Colonic mucosa (tissue), 4 donors: ENCODE measurements at regions not wholly inside any gene's neighbourhood (a gene's known extent, or its start where the extent isn't known, plus 50 kb on each side); places are given as distances from the start of the nearest gene placed in this dataset.

ENCODE experiments used
- DNase-seq: peaks from one replicate; pipeline ENCODE4 v3.0.0-alpha.2; 2020
- H3K27ac ChIP-seq: fragments of 200-600 bp; one replicate; pipeline ENCODE4 v1.8.0; 2021
- H3K27me3 ChIP-seq: fragments of 200-600 bp; one replicate; pipeline ENCODE4 v1.8.0; 2021
- H3K36me3 ChIP-seq: fragments of 200-600 bp; one replicate; pipeline ENCODE4 v1.8.0; 2021
- H3K4me1 ChIP-seq: fragments of 200-600 bp; one replicate; pipeline ENCODE4 v1.8.0; 2021; ENCODE audit warnings: mild to moderate bottlenecking
- H3K4me3 ChIP-seq: fragments of 200-600 bp; one replicate; pipeline ENCODE4 v1.8.0; 2021
- H3K9ac ChIP-seq, 2 donors: one replicate each; pipeline ENCODE4 v1.7.0; 2013; ENCODE audit warnings: control low read depth in 2 of 2, low read depth in 2 of 2, low read length in 2 of 2
- H3K9me3 ChIP-seq: fragments of 200-600 bp; one replicate; pipeline ENCODE4 v1.8.0; 2021
- CTCF ChIP-seq: fragments of 200-600 bp; IDR thresholded peaks from one replicate; pipeline ENCODE4 v1.8.0; 2022; ENCODE audit warnings: antibody characterized with exemption, mild to moderate bottlenecking
- intact Hi-C: fragments of 100-400 bp; cut with DNase I; formaldehyde crosslinking; loops from one replicate; pipeline ENCODE4 v1.14.1; 2022
- donor health status: healthy.
- donor health status: DM: no; HTN: no; CAD: no.
- donor health status: DM: no; HTN: no; CAD: no.

DNA sequence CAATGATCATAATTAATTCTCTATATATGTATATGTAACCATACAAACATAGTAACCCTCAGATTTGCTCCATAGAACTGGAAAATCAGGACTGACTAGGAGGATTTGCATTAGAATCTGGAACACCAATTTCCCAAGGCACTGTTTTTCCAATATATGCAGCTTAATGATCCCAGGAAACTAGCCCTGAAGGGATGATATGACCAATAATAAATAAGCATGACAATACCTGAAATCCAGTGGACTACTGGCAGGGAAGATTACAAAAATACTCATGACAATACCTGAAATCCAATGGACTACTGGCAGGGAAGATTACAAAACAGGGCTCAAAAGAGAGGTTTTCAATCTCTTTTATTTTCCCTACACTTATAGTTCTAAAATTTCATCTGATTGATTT is 98.4 kb downstream of the PCDH7 start:
- Histone ChIP-seq H3K9me3 (no peaks in the 10 kb centered on the region), H3K36me3 (no peaks in the 10 kb centered on the region), H3K4me1 (no peaks in the 10 kb centered on the region), H3K27ac (no peak overlapping the region), H3K4me3 (no peak overlapping the region), H3K27me3 (no peaks in the 10 kb centered on the region), H3K9ac (no peak overlapping the region)
- DNase-seq, result no peak
- no peak for TF ChIP-seq CTCF
- intact Hi-C loops, result no loop called here

DNA sequence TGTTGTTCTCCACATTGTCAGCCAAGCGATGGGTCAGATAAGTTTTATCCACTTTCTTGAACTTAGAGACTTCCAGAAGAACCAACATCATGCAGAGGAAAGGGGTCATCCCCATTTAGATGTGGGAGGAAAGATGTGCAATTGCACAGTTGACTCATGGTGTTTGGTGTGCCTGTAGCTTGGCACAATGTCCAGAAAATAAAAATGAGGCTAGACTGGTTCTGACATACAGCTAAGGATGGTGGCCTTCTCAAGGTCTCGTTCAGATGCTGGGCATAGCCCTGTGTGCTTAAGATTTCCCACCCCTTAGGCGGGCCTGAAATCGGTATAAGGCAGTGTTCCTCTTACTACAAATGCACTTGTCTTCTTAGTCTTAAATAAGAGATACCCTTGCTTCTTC is 101.1 kb downstream of the PCDH7 start:
- Histone ChIP-seq H3K36me3 (no peaks in the 10 kb centered on the region), H3K27ac (no peak overlapping the region), H3K4me1 (no peaks in the 10 kb centered on the region), H3K27me3 (no peaks in the 10 kb centered on the region), H3K9me3 (no peaks in the 10 kb centered on the region), H3K9ac (no peak overlapping the region), H3K4me3 (no peak overlapping the region)
- intact Hi-C loops, result no loop called here
- TF ChIP-seq CTCF, result no peak
- DNase-seq, result no peak

- Histone ChIP-seq H3K9ac (no peak overlapping the region), H3K36me3 (no peaks in the 10 kb centered on the region), H3K9me3 (no peaks in the 10 kb centered on the region), H3K27me3 (no peaks in the 10 kb centered on the region), H3K4me3 (no peak overlapping the region), H3K27ac (no peak overlapping the region), H3K4me1 (no peaks in the 10 kb centered on the region)
- DNase-seq, result no peak
- no peak for TF ChIP-seq CTCF
- intact Hi-C loops, result no loop called here
These were observed 101.9 kb downstream of the PCDH7 start for GRCh38 chr4:30821859-30822612.

DNA sequence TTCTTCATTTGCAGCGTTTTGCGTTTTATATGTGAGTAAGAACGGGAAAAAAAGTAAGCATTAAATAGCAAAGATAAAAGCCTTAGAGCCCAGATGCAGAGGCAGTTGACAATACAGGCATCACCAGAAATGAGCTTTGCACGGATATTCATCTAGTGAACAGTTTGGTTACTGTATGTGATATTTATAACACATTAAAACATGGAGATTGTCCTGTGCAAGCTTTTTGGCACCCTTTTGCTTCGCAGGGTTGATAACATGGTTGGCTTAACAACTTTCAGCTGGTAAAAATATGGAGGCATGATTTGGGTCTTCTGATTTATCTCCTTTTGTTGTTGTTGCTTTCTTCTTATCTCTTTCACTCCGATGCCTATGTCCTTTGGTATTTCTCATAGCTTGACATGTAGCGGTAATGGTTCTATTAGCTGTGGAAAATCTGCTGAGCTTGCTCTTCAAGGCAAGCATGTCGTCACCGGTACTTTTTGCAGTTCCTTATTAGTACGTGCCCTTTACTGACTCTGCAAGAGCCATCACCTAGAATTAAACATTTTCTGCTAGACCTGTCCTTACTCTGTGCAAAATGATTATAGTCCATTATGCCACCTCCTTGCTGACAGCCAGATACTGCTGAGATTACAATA is 102.9 kb downstream of the PCDH7 start:
- no peak overlapping the region for H3K27ac ChIP-seq
- intact Hi-C loops, result no loop called here
- no peaks in the 10 kb centered on the region for H3K4me1 ChIP-seq
- no peak overlapping the region for H3K9ac ChIP-seq
- H3K9me3 ChIP-seq, result no peaks in the 10 kb centered on the region
- no peaks in the 10 kb centered on the region for H3K36me3 ChIP-seq
- no peak overlapping the region for H3K4me3 ChIP-seq
- TF ChIP-seq CTCF, result no peak
- H3K27me3 ChIP-seq, result no peaks in the 10 kb centered on the region
- DNase-seq, result no peak

- H3K27me3 ChIP-seq, result no peaks in the 10 kb centered on the region
- DNase-seq, result no peak
- H3K4me3 ChIP-seq, result no peak overlapping the region
- no peak for TF ChIP-seq CTCF
- no peaks in the 10 kb centered on the region for H3K4me1 ChIP-seq
- H3K9me3 ChIP-seq, result no peaks in the 10 kb centered on the region
- intact Hi-C loops, result no loop called here
- no peak overlapping the region for H3K9ac ChIP-seq
- H3K36me3 ChIP-seq, result no peaks in the 10 kb centered on the region
- no peak overlapping the region for H3K27ac ChIP-seq
These were observed 105.0 kb downstream of the PCDH7 start for GRCh38 chr4:30825008-30825770.
